NCI-H2029 treated with DMSO at 0.1 percent for 48 hours (cell line): ENCODE measurements at regions not wholly inside any gene's neighbourhood (a gene's known extent, or its start where the extent isn't known, plus 50 kb on each side); places are given as distances from the start of the nearest gene placed in this dataset.

ENCODE experiments used
- DNase-seq: peaks from one replicate; lab custom pipeline; 2025; lab: John Stamatoyannopoulos, UW

DNA sequence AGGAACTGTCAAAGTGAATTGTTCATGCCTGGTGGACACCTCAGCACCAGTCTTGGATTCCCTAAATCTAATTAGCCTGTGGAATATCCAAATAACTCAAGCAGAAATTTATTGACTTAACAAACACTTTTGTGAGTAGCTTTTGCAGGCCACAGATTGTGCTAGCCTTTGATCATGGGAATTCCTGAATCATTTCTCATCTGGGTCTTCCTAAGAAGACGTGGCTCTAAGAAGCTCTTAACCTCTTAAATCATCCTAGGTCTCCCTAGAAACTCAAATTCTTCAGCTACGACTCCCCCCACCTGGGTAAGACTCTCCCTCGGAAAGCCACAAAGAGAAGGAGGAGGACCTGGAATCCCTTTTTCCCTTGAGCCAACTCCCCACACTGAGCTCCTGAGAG, 53.8 kb upstream of the PSEN2 start:
- DNase-seq = no peak

DNA sequence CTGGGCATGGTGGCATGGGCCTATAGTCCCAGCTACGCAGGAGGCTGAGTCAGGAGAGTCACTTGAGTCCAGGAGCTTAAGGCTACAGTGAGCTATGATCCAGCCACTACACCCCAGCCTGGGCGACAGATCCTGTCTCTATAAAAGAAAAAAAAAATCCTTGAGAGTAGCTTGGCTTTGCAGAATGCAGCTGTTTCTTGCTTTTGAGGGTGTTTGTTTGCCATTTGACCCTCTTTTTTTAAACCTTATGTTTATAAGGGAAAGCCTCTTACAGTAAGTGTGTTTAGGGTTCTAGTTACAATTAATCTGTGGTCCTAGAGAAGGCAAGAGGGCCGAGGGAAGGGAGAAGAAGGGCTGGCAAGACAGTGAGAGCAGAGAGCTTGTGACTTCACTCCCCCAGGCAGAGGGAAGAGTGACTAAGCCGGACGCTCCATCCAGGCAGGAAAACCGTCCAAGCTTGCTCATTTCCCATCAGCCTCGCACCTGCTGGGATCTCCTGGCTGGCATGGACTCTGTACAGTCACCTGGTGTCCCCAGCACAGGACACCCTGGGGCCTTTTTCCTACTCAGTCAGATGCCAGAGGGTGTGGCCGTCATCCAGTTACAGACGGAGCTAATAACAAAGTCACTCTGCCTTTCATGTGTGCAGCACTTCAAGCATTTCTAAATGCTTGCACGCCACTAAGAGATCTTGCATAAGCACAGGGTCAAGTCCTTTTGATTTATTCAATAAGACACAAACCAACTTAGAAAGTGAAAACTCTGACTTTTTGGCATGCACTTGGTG, 55.5 kb upstream of the PSEN2 start:
- DNase-seq = peak; percentile 24

DNA sequence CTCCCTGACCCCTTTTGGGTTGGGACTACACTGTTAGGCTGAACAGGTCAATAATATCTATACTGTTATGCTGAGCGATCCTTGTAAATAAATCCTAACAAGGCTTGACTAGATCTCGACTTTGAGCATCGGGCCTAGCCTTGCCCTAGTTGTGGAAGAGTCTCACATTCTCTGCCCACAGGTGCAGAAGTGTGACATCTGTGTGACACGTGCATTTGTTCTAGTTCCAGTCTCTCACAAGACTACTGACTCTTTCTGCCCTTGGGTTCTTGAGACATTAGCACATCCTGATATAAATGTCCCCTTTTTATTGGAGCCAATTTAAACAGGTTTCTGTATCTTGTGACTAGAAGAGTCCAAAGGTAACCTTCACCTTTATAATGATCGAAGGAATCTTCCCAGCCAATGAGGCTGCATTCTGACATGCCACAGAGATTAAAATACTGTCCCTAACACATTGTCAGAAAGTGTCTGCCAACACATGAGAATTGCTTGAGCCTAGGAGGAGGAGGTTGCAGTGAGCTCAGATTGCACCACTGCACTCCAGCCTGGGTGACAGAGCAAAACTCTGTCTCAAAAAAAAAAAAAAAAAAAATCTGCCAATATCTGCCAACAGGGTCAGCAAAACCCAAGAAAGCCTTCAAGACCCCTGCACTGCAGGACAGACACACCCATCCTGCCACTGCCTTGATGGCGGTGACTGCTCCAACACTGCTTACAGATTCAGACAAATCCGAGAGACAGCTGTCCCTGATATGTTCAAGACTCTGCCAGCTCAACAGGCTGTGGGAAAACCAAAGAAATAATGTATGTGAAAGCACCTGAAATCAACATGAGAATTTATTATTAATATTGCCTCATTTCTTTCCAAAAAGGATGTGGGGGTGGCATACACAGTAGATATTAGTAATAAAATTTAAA, 56.5 kb upstream of the PSEN2 start:
- no peak for DNase-seq

- DNase-seq = no peak
Observed at GRCh38 chr1:226810681-226811080, 59.7 kb upstream of the PSEN2 start.

- DNase-seq = no peak
Observed at GRCh38 chr1:226809785-226810571, 60.4 kb upstream of the PSEN2 start.

- no peak for DNase-seq
Observed at GRCh38 chr1:226808501-226808900, 61.9 kb upstream of the PSEN2 start.

- no peak for DNase-seq
Observed at GRCh38 chr1:226806988-226807387, 63.4 kb upstream of the PSEN2 start.

DNA sequence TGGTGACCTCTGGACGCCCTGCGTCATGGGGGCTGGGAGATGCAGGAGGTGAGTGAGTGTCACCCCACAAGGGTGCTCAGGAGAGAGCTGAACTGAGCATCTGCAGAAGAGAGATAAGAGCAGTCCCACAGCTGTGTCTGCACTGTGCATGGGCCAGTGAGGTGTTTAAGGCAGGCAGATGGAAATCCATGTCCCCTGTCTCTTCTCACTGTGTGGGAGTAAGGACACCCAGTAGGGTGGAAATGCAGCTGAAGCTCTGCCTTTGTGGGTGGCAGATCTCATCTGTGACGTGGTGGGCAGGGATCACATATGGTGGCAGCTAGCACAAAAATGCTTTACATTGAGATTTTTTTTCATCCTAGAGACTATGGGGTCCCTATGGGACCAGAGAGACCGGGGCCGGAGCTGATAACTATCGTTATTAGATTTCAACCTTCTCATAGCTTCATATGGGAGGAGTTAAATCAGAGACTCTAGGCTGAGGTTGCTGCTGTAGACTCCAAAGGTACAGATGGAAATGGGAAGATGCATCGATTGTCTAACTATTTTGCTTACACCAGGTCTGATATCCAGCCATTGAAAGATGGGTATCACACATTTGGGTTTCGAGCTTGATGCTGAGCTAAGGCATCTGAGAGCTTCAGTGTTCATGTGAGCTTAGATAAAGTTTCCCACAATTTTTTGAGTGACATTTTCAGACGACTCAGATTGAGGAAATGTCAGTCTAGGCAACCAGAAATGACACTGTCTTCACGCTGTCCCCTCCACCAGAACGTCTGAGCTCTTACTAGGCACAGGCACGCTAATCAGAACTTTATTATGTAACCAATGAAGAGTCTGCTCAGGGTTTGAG, 65.3 kb upstream of the PSEN2 start:
- DNase-seq = no peak

- DNase-seq = no peak
Observed at GRCh38 chr1:226800763-226801380, 61.8 kb upstream of the ITPKB start.

- no peak for DNase-seq
Observed at GRCh38 chr1:226799634-226800281, 60.7 kb upstream of the ITPKB start.

GRCh38 chr1:226798427-226799411, 59.6 kb upstream of the ITPKB start:
- DNase-seq = no peak

DNA sequence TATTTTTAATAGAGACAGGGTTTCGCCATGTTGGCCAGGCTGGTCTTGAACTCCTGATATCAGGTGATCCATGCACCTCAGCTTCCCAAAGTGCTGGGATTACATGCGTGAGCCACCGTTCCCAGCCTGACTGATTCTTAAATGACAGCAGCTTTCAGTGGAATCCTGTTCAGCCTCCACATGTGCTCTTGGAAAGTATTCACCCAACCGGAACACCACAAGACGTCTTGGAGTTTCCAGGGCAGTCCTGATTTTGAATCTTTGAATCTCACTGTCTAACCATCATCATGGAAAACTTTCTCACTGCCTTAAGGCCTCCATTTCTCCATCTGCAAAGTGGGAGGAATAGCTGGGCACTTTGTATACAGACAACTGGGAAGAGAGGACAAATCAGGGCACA, 58.1 kb upstream of the ITPKB start:
- no peak for DNase-seq

- no peak for DNase-seq
Observed at GRCh38 chr1:226793620-226794276, 54.7 kb upstream of the ITPKB start.

DNA sequence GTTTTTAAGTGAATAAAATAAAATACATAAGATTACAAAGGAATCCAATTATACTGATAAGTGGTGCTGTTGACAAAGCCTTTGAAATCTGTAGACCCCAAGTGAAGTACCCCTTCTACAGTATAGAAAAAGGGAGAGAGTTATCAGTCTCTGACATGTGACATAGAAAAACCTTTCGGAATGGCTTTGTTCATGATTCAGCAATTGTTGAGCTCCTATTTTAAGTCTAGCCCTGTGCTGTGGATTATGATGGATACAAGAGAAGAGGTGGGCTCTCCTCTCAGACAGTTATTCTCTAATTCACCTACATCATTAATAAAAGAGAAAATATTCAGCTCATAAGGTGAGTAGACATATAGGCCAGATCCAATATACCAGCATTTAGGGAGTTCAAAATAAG, 53.3 kb upstream of the ITPKB start:
- no peak for DNase-seq

DNA sequence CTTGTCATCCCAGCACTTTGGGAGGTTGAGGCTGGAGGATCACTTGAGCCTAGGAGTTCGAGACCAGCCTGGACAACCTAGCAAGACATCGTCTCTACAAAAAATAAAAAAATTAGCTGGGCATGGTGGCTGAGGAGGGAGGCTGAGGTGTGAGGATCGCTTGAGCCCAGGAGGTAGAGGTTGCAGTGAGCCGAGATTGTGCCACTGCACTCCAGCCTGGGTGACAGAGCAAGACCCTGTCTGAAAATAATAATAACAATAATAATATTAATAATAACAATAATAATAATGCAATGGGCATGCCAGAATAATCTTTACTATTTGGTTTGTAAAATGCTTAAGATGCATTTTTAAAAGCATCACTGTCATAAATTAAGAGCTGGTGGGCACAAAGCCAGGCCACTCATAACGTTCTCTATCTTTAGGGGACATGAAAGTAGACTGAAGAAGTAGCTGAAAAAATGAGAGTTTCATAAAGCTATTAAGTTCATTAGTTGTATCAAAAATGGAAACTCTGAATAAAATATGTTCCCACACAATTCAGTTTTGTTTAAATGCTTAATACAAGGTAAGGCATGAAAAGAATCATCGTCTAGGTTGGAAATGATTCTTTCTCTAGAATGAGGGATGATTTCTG, 51.6 kb upstream of the ITPKB start:
- DNase-seq = no peak

GRCh38 chr1:226788965-226789364, 49.9 kb upstream of the ITPKB start:
- no peak for DNase-seq
